OCI-LY3 (cell line): ENCODE measurements at regions not wholly inside any gene's neighbourhood (a gene's known extent, or its start where the extent isn't known, plus 50 kb on each side); places are given as distances from the start of the nearest gene placed in this dataset.

ENCODE experiments used
- H2AFZ ChIP-seq: fragments of 200-600, 300-600 bp; shearing (Covaris generic); 2 replicates; pipeline ENCODE4 v1.6.0; 2014; ENCODE audit warnings: antibody characterized with exemption, low read depth, low read length
- H3K27ac ChIP-seq: fragments of 200-600, 300-600 bp; sonication (generic); 2 replicates; pipeline ENCODE4 v1.5.1; 2014; ENCODE audit warnings: mild to moderate bottlenecking, low read length, moderate library complexity, mixed read lengths
- H3K27me3 ChIP-seq: fragments of 200-600, 300-600 bp; sonication (generic); 2 replicates; pipeline ENCODE4 v1.6.1; 2014; ENCODE audit warnings: low read depth, low read length, mixed read lengths
- H3K36me3 ChIP-seq: fragments of 200-600, 300-600 bp; sonication (generic); replicated peaks from 2 replicates; pipeline ENCODE3; 2014; ENCODE audit warnings: low read depth, low read length, mixed read lengths
- H3K4me1 ChIP-seq: fragments of 300-600, 200-600 bp; sonication (generic); 2 replicates; pipeline ENCODE4 v1.6.1; 2014; ENCODE audit warnings: low read length, mixed read lengths
- H3K4me2 ChIP-seq: fragments of 200-600, 300-600 bp; sonication (generic); 2 replicates; pipeline ENCODE4 v1.6.1; 2014; ENCODE audit warnings: low read length, mixed read lengths
- H3K4me3 ChIP-seq: fragments of 300-600, 200-600 bp; sonication (generic); 2 replicates; pipeline ENCODE4 v1.5.1; 2014; ENCODE audit warnings: antibody characterized with exemption, mild to moderate bottlenecking, low read length, moderate library complexity
- H3K79me2 ChIP-seq: fragments of 300-600, 200-600 bp; shearing (Covaris generic); 2 replicates; pipeline ENCODE4 v1.6.1; 2014; ENCODE audit warnings: mild to moderate bottlenecking, low read length, mixed read lengths
- H3K9ac ChIP-seq: fragments of 300-600, 200-600 bp; shearing (Covaris generic); 2 replicates; pipeline ENCODE4 v1.6.0; 2014; ENCODE audit warnings: mild to moderate bottlenecking, low read length, moderate library complexity
- H3K9me3 ChIP-seq: fragments of 200-600, 300-600 bp; shearing (Covaris generic); 2 replicates; pipeline ENCODE4 v1.6.1; 2014; ENCODE audit warnings: low read length, mixed read lengths; ENCODE audit not compliant: insufficient read depth
- H4K20me1 ChIP-seq: fragments of 200-600, 300-600 bp; sonication (generic); 2 replicates; pipeline ENCODE4 v1.6.1; 2016; ENCODE audit warnings: low read length, mixed read lengths; ENCODE audit not compliant: insufficient read depth
- CTCF ChIP-seq: fragments of 200-600, 300-600 bp; sonication (generic); IDR thresholded peaks from 2 replicates; pipeline ENCODE4 v1.5.1; 2014; ENCODE audit warnings: antibody characterized with exemption, low read length, low read depth
- EZH2phosphoT487 ChIP-seq: fragments of 200-600 bp; shearing (Covaris generic); IDR thresholded peaks from 2 replicates; pipeline ENCODE4 v1.6.1; 2018; ENCODE audit warnings: antibody characterized with exemption, mixed run types, low read depth

GRCh38 chr17:72359811-72360210 lies 239.0 kb downstream of the SOX9 start:
- Histone ChIP-seq H4K20me1 (no peaks in the 10 kb centered on the region), H3K4me3 (no peak overlapping the region), H3K4me1 (no peaks in the 10 kb centered on the region), H2AFZ (no peak overlapping the region), H3K79me2 (no peaks in the 10 kb centered on the region), H3K27me3 (peaks cover 24% of the 10 kb centered on the region), H3K4me2 (no peak overlapping the region), H3K27ac (no peak overlapping the region), H3K9me3 (no peaks in the 10 kb centered on the region), H3K36me3 (no peaks in the 10 kb centered on the region), H3K9ac (no peak overlapping the region)
- TF ChIP-seq EZH2phosphoT487 (no peak), CTCF (no peak)

- H3K27ac ChIP-seq: no peak overlapping the region
- TF ChIP-seq CTCF (no peak), EZH2phosphoT487 (no peak)
- H3K4me1 ChIP-seq: no peaks in the 10 kb centered on the region
- H3K79me2 ChIP-seq: no peaks in the 10 kb centered on the region
- no peak overlapping the region for H3K4me2 ChIP-seq
- no peaks in the 10 kb centered on the region for H3K36me3 ChIP-seq
- H3K9me3 ChIP-seq: no peaks in the 10 kb centered on the region
- no peak overlapping the region for H3K4me3 ChIP-seq
- no peaks in the 10 kb centered on the region for H4K20me1 ChIP-seq
- H2AFZ ChIP-seq: no peak overlapping the region
- H3K9ac ChIP-seq: no peak overlapping the region
- H3K27me3 ChIP-seq: peaks cover 24% of the 10 kb centered on the region
These were observed 239.6 kb downstream of the SOX9 start for GRCh38 chr17:72360386-72360940.

GRCh38 chr17:72361892-72362291 lies 241.1 kb downstream of the SOX9 start:
- H3K9me3 ChIP-seq: no peaks in the 10 kb centered on the region
- no peak overlapping the region for H3K4me3 ChIP-seq
- H3K4me2 ChIP-seq: no peak overlapping the region
- no peaks in the 10 kb centered on the region for H3K79me2 ChIP-seq
- no peak overlapping the region for H3K9ac ChIP-seq
- no peaks in the 10 kb centered on the region for H4K20me1 ChIP-seq
- H3K36me3 ChIP-seq: no peaks in the 10 kb centered on the region
- no peak for TF ChIP-seq CTCF
- TF ChIP-seq EZH2phosphoT487: no peak
- no peak overlapping the region for H3K27ac ChIP-seq
- H2AFZ ChIP-seq: no peak overlapping the region
- peaks cover 24% of the 10 kb centered on the region for H3K27me3 ChIP-seq
- H3K4me1 ChIP-seq: no peaks in the 10 kb centered on the region

GRCh38 chr17:72362376-72363088 lies 241.7 kb downstream of the SOX9 start:
- Histone ChIP-seq H2AFZ (no peak overlapping the region), H3K9ac (no peak overlapping the region), H3K4me2 (no peak overlapping the region), H3K36me3 (no peaks in the 10 kb centered on the region), H4K20me1 (no peaks in the 10 kb centered on the region), H3K9me3 (no peaks in the 10 kb centered on the region), H3K27ac (no peak overlapping the region), H3K4me1 (no peaks in the 10 kb centered on the region), H3K79me2 (no peaks in the 10 kb centered on the region), H3K4me3 (no peak overlapping the region), H3K27me3 (peaks cover 24% of the 10 kb centered on the region)
- TF ChIP-seq EZH2phosphoT487 (no peak), CTCF (no peak)
